T-helper 1 cell (primary cell): ENCODE measurements at regions not wholly inside any gene's neighbourhood (a gene's known extent, or its start where the extent isn't known, plus 50 kb on each side); places are given as distances from the start of the nearest gene placed in this dataset.
A peak's percentile ranks its signal among the peaks of the same experiment; 100 is the strongest.
"Not testable (repeated sequence)": the region's sequence is repeated elsewhere in the genome, so short reads cannot be mapped to it uniquely, and the experiment has no call there.

Experiments used
- DNase-seq, 5 donors: peaks; one replicate each; pipeline ENCODE4 v3.0.0-alpha.2; 2012 to 2020

DNA sequence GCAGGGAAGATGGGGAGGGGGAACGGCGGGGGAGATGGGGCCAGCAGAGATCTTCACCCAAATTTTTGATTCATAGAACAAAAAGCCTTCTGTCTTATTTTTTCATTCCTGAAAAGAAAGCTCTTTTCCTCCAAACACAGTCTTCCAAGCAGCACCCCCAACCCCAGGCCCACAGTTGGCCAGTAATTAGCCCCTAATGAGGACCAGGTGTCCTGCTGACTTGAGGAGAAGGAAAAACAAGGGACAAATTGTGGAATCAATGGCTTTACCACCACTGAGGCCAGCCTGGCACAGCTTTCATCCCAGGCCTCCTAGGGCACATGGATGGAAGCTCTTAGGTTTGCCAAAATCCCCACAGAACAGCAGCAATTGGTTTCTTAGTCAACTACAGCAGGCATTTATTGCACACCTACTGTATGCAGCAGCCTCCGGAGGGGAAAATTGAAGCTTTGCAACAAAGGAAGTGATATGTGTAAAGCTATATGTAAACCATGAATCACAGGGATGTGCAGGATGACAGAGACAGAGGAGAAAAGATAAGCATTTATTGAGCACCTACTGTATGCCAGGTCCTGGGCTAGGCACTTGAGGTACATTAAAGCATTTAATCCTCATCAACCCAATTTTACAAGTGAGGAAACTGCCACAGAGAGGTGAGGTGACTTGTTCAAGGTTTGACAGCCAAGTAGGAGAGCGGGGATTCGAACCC, 199.5 kb downstream of the TBC1D2B start:
- DNase-seq: no peak

DNA sequence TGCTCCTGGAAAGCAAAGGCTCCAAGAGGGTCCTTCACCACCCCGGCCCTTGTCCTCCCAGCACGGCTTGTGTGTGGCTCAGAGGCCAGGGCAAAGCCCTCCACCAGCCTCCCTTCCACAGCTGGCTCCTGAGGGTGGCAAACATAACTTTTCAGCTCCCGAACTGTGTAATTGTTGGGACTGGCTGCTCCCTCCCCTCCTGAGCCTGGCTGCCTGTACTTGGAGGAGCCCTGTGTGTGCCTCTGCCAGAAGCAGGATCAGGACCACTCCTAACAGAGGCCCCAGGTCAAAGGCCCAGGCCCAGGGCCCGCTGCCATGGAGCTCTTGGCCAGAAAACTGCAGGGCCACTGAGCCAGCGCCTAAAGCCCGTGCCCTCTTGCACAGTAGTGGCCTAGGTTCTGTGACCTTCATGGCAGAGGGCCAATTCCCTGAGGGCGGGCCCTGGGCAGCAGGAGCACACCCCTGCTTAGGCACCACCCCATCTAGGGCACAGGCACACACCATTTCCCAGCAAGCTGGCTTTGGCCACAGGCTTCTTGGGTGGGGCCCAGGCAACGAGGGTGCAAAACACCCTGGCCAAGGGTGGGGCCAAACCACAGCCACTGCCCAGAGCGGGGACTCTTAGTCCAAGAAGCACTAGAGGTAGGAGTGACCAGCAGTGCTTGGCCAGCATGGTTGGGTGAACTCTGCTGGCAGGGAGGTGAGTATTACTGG, 201.2 kb downstream of the TBC1D2B start:
- DNase-seq: not testable (repeated sequence)

DNA sequence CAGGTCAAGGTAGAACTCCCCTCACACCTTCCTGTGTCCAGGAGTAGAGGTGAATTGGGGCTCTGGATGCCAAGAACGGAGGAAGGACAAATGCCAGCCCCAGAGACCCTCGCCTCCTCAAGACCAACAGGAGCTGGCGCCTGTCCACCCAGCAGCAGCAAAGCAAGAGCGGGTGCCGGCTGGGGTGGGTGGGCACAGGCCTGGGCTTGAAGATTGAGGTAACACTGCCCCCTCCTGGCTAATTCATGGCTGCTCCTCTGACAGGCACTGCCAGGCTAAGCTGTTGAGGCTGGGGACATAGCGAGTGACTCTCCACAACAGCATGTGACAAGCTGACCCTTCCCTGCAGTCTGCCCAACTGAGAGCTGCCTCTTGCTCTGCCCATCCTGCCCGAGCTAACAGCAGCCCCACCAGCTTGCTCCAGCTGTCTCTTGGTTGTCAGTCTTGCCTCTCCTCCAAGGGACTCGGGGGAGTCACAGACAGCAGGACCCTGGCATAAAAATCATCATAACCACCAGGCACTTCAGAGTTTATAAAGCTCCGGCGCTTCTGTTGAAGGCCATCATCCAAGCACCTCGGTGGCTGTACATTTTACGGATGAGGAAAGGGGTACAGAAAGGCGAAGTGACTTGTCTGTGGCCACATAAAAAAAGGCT, 202.3 kb downstream of the TBC1D2B start:
- peak in 2 of 5 donors; percentile 9 to 13 for DNase-seq

DNA sequence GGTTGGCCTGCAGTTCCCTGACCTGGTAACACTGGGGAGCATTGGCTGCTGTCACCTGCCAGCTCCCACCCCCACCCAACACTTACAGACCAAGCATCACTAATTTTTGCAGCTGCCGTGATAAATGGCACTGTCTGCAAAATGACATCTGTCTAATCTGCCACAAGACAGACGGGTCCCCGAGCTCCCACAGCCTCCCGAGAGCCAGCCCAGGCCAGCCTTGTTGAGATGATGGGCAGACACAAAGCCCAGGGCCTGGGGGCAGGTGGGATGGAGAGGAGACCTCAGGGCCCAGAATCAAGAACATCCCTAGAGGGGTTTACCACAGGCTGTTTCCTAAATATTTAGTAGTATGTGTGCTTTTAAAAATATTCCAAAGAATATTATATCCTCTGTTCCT, 203.4 kb downstream of the TBC1D2B start:
- no peak for DNase-seq

DNA sequence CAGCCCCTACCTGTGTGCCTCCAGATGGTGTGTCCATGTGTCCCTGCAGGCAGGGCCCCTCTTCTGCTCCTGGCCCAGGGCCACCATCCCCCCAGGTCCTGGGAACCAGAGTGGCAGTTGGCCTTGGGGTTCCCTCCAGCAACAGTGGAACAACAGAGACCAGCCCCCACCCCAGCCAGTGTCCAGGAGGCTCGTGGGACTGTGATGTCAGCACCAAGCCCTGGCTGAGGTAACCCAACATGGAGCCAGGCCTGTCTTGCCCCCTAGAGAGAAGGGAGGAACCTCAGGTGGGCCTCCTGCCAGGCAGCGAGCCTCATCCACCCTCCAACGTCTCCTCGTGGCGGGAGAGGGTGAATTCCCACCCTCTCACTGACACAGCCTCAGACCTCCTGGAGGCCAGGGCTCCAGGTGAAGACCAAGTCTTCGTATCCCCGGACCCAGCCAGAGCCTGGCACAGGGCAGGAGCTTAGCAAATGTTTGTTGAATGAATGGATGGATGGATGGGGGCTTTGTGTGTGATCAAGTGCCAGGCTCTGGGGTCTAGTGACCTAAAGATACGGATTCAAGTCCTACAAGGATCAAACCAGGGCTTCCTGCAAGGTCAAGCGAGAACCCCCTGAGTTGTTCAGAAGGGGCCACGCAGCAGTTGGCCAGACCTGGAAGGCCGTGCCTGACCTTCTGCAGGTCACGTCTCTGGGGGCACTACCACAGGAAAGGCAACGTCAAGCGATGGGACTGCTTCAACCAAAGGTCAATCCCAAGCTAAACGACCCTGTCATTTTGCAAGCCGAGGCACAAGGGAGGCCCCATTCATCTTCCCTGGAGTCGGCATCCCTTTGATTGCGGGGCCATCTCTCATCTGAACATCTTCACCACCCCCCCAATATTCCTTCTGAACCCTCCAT, 204.7 kb downstream of the TBC1D2B start:
- DNase-seq: not testable (repeated sequence)

DNA sequence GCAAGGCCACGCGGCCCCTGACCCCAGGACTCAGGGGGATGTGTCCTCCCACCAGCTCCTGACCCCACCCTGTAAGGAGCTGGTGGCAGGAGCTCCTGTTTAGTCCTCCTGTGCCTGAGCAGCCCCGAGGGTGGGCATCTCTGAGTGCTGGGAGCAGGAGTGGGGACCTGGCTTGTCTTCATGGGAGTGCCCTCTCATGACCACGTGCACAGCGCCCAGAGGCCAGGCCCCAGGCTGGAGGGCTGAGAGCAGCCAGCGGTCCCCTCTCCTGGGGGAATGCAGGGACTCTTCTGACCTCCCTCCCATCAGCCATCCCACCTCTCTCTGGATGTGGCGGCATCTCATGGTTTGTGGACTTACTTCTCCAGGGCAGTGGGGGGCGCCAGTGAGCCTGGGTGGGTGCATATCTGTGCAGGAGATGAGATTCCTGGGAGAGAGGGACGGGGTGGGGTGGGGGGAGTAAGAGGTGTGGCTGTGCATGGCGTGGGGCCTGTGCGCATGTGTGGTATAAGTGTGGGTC, 205.6 kb downstream of the TBC1D2B start:
- no peak for DNase-seq

DNA sequence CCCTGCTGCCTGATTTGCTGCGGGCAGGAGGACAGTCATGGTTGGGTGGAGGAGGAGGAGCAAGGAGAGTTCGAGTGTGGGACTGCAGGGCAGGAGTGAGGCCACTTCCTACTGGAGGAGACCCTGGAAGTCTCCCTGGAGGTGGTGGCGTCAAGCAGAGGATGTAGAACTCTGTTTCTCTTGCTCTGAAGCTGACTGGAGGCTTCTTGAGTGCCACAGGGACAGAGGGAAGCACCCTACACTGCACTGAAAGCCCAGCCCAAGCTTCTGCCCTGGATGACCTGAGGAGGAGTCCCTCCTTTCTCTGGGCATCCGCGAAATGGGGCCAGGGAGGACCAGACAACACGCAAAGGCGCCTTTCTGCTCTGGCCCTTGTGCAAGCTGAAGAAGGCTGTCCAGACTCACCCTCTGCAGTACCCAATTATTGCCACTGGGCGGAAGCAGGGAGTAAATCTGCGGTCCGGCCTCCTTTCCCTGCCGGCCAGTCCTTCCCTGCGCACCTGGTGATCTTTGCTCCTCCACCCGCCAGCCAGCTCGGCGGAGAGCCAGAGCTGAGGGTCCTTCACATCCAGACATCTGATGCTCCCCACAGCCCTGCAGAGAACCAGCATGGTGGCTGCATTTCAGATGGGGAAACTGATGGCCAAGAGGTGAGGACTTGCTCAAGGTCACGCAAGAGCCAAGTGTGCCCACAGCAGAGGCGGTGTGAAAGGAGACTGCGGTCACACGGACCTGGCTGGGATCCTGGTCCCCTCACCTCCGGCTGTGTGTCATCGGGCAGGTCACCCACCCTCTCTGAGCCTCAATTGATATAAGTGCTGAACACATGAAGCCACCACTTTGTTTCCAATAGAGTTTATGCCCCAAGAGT, 207.1 kb downstream of the TBC1D2B start:
- peak in 2 of 5 donors; percentile 3 to 27 for DNase-seq

DNA sequence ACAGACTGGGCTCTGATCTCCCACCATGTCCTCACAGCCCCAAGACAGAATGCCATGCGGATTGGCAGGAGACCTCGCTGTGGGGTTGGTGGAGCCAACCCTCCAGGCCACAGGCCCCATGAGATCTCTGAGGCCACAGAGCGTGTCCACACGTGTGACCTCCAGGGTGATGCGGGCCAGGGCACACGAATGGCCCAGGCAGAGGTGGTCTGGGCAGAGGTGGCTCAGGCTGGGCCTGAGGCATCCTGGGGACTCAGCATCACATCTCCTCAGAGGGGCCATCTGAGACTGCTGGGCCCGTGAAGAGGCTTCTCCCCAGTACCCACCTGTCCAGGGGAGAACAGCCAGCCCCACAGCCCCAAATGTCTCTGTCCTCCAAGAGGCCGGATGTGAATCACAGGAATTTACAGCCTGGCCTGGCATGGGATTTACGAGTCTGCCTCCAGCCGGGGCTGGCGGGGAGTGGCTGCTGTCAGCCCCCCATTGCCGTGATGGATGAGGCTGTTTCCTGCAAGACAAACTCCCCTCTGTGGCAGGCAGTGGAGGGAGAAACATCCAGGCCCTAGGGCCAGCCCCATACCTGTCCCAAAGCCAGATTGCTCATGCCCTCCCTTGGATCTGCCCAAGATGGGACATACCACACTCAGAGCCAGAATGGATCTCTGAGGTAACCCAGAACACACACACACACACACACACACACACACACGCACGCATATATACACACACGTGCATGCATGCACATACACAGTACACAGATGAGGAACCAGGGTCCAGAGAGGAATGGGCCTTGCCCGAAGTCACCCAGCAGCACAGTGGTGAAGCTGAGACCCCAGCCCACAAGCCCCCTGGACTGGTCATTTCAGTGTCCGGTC, 208.3 kb downstream of the TBC1D2B start:
- no peak for DNase-seq

DNA sequence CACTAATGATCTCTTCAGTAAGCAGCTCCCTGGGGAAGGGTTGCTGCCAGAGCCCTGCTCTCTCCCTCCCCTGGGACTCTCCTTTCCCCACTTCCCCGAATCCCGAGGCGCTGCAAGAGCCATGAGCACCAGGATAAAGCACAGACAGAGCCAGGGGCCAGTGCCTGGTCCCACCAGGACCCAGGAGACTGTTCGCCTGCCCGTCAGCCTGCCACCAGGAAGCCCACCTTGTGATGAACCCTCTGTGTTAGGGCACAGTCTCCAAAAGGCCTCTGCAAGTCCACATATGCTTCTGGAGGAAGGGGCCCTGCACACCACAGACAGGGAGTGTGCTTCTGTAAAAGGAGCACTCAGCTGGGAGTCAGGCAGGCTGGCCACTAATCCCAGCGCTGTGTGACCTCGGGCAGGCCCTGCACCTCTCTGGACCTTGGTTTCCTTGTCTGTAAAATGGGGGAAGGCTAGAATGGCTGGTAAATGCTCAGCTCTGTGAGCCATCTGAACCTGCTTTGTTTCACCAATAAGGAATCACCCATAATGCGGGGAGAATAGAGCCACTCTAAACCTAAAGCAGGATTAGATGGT, 209.4 kb downstream of the TBC1D2B start:
- not testable (repeated sequence) for DNase-seq

DNA sequence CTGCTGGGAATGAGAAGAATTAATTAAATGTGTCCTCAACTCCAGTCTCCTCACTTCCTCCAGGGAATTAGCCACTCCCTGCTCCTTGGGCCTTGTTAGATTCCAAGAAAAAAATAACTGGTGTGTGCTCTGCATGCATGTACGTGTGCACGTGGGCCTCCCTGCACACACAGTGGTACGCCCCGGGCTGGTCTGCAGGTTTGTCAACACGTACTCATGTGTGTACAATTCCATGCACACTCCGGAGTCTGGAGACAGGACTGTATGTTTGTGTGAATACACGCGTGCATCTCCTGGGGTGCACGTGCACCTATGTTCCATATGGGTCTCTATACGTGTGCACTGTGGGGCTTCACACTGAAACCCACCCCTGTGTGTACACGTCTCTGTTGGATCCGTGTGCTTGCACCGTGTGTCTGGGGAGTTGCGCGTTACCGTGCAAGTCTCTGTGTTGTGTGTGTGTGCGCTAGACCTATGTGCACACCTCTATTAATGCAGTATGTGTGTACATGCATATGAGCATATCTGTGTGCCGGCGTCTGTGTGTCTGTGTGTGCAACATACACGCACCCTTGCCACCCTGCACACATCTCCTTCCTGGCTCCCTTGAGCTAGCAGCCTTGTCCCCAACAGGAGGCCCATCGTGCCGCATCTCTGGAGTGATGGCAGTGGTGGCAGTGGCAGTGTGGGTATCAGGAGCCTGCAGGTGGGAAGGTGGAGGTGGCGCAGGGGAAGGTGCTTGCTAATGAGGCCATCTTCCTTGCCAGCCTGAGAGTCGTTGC, 210.1 kb downstream of the TBC1D2B start:
- no peak for DNase-seq

DNA sequence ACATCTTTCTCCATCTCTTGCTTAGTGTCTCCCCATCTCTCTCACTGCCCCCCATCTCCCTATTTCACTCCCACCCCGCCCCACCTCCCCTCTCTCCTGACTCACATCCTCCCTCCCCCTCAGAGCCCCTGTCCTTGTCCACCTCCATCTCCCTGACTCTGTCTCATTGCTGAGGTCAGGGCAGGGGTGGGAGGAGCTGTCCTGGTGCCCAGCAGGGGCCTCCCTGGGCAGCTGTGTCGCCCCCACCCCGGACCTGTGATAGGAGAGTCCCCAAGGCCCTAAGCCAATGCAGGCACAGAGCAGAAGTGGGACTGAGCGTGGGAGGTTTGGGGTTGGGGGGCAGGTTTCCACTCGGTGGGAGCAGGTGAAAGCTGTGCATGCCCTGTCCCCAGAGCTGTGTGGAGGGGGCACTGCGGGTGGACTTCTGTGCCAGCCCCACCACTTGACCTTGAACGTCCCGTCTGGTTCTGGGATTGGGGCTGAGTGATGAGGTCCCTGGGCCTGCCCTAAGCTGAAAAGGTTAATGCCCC, 210.8 kb downstream of the TBC1D2B start:
- DNase-seq: no peak

DNA sequence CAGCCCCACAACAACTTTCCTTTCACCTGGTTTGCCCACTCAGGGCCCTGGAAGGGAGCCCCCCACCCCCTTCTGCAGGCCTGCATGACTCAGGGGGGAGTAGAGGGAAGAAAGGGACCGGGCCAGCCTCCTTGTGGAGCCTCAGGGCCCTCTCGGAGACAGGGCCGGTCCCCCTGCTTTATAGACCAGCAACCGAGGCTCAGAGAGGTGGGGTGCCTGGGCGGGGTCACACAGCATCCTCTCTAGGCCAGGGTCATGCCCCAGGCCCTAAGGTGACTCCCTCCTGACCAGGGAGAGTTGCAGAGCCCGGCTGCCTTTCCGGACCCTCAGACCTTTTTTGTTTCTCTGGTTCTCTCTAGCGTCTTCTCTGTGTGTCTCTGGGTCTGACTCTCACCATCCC, 211.3 kb downstream of the TBC1D2B start:
- no peak for DNase-seq

DNA sequence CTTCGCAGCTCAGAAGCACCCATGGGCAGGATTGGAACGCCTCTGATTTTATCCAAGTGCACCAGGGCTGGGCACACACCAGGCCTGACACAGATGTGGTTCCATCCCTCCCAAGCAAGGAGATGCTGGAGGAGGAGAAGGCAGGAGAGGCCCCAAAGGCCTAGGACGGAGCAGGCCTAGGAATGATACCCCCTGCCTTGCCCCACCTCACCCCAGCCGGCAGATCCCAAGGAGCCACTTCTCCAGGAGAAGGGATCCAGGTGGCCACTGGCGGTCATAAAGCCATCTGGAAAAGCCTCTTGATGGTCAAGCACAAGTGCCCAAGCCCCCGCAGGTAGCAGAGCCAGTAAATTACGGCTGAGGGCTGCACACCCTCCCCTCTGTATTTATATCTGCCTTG, 211.8 kb downstream of the TBC1D2B start:
- no peak for DNase-seq

DNA sequence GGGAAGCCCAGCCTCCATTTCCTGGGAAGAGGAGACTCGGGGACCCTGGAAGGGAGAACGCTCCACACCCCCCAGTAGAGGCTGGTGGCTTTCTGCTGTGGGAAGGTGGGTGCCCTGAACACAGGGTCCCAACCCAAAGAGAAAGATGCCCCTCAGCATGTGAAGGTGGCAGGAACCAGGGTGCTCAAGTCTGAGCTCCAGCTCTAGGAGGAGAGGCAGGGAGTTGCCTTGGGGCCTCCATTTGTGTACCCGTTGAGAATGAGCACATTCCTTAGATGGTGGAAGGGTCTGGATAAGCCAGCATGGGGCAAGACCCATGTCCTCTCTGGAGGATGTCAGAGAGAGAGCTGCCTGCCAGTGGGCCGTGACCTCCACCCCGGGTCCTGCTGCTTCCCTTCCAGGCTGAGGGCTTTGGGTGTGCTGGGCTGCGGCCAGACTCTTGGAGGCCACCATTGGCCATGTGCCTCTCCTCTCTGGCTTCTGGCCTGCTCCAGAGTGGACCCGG, 212.4 kb downstream of the TBC1D2B start:
- DNase-seq: no peak

DNA sequence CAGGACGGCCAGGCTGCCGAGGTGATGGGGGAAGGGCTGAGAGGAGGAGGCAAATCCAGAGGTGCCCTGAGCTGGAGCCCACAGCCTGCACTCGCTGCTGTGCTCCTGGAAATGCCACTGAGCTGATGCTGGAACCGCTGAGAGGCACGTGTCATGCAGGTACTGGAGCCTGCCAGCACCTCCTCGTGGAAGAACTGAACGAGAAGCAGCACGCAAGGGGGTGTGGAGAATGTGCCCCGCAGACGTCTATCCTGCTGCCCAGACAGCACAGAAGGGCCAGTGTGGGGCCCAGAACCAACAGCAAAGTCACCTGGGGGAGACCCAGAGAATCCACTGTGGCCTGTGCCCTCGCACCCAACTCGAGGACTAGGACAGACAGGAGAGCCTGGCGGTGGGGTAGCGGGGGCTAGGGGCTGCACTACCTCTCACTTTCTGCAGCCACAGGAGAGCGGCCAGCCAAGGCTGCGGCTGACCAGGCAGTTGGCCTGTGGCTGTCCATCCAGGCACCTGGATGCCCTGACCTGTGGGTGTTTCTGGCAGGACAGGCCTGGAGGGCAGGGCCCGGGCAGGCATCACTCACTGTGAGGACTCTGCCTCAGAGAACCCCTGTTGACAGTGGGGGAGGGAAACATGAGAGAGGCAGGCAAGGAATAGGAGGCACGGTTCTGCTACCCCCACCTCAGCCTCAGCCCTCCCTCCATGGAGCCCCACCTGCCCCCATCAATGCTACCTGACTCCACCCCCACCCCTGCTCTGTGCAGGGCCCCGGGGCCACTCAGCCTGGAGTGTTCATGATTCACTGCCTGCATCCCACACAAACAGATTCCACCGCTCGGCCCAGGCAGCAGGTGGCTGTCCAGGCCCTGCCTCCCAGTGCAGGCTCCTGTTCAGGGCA, 213.1 kb downstream of the TBC1D2B start:
- DNase-seq: no peak

DNA sequence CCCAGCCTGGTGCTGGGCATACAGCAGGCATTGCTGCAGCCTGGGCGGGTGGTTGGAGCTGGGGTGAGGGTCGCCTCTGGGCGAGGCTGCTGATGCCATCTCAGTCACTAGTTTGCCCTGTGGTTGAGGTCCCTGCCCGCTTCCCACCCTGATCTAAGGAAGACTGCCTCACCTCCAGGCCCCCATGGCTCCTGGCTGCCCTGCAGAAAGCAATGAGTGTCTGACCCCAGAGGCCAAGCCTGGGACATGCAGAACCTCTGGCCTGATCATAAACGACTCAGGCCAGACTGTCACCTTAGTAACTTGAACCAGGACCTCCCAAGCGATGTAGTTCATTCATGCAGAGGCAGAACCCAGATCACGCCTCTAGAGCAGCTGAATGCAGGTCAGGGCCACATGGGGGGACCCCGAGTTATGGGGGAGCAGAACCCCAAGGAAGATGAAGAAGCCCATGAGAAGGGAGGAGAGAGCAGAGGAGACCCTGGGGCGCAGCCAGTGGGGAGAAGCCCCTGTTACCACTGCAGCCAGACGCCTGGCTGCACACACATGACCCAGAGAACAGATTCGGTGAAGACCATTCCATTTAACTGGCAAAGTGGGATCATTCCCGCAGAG, 213.9 kb downstream of the TBC1D2B start:
- no peak for DNase-seq

DNA sequence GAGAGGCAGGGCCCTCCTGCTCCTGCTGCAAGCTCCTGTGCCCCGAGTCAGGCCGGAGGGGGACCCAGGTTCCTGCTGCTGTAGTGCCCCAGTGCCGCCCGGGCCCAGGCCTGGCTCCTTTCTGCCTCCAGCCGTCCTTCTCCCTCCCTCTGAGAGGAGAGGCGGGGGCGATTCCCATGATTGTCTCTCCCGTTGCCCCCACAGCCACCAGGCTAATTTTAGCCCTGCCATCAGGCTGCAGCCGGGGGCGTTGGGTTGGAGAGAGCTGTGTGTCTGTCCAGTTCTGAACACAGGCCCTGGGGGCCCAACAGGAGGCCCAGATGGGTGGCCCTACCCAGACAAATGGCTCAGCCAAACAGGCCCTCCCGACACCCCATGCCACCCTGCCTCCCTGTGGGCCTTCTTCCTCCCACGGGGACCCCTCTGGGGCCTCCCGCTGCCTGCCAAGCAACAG, 214.8 kb downstream of the TBC1D2B start:
- no peak for DNase-seq
